Left ventricle myocardium superior (tissue), 1 donor: ENCODE measurements at regions not wholly inside any gene's neighbourhood (a gene's known extent, or its start where the extent isn't known, plus 50 kb on each side); places are given as distances from the start of the nearest gene placed in this dataset.

ENCODE experiments used
- ATAC-seq: fragments of 200-7000 bp; cut with Tn5 transposase; one replicate; pipeline ENCODE4 v1.9.1; 2020; ENCODE audit warnings: mild to moderate bottlenecking, moderate library complexity
- DNase-seq: peaks from one replicate; pipeline ENCODE4 v3.0.0-alpha.2; 2020
- intact Hi-C: fragments of 100-400 bp; cut with micrococcal nuclease; formaldehyde crosslinking; loops from one replicate; pipeline ENCODE4 v1.11.0; 2022
- donor health status: DM: no; HTN: yes; CAD: no; lungs with severe emphysema.

DNA sequence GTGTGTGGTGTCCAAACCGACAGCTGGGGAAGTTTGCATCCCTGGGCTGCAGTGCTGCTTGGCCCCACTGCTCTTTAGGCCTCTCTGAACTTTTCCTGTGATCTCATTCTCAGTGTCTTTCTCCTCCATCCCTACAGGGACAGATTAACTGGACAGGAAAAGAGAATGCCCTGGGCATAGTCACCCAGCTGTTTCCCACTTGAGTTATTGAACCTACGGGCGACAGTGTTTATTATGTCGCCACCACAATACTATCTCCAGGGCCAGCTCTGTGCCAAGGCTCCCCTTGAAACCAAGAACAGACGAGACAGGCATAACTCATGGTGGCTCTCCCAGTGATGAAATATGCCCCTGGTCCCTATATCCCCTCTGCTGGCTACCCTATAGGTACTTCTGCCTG lies 147.8 kb upstream of the EPHA7 start:
- DNase-seq (no peak), ATAC-seq (peak; percentile 22)

GRCh38 chr6:93566285-93566684 lies 146.9 kb upstream of the EPHA7 start:
- intact Hi-C loops = no loop called here
- ATAC-seq (no peak), DNase-seq (no peak)

More for the DNA sequence above, 147.8 kb upstream of the EPHA7 start:
- intact Hi-C loops = no loop called here

GRCh38 chr6:93562582-93562981 lies 143.2 kb upstream of the EPHA7 start:
- intact Hi-C loops = no loop called here
- ATAC-seq (no peak), DNase-seq (no peak)

- no peak for DNase-seq
- no peak for ATAC-seq
- intact Hi-C loops = no loop called here
Observed at GRCh38 chr6:93555292-93555691, 135.9 kb upstream of the EPHA7 start.

DNA sequence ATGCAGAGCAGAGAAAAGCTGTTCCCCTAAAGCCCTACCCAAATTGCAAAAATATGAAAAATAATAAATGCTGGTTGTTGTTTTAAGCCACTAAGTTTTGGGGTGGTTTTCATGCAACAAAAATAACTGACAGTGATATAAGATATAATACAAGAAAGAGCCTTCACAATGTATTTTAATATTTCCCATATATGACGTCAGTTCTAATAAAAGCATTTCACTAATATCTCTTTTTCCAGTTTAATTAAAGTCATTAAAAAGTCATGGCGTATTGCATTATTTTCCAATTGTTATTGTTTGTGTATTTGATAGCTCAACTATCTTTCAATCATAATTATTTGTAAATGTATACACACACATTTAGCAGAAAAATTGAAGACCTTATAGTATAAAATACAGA lies 134.7 kb upstream of the EPHA7 start:
- no peak for ATAC-seq
- intact Hi-C loops = no loop called here

DNA sequence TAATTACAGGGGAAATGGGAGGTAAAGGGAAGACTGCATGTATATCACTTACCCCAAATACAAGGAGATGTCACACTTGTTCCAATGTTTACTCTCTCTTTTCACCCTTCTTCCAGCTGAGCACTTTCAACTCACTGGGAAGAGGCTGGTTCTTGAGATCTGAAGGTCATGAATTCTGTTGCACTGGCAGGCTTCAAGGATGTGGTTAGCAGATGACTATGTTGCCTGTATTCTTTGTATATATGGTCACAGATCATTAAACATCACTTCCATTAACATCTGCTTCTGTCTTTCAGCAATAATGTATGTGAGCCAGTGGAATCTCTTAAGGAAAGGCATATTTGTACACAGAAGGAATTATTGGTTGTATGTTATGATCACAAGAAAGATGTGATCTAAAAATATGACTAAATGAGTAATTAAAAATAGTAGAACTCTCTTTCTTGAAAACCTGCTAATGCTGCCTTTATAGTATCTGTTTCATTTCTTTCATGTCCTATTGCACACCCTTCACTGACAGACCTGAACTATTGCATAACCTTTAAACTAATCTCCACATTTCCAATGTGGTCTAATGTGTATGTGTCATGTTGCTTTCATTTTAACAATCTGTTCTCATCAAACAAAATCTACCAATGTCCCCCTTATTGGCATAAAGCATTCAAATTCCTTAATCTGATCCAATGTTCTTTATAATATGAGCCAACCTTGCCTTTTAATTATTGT lies 131.4 kb upstream of the EPHA7 start:
- no peak for ATAC-seq
- intact Hi-C loops = no loop called here
- DNase-seq = no peak

More for the DNA sequence above, 134.7 kb upstream of the EPHA7 start:
- DNase-seq = no peak

DNA sequence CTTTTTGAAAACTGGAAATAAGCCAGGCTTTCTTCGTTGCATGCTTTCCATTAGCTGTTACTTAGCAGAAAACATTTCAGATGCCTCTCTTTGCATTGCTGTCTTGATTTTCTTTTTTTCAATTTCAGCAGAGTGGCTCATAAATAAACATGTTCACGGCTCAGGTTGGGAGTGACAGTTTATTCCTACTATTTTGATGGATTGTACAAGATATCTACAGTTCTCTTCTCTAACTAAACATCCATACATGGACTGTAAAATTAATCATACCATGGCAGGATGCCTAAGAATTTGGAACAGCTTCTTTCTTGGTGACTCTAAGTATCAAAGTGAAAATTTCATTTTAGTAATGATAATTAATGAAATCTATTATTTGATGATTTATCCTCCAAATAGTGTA lies 130.5 kb upstream of the EPHA7 start:
- intact Hi-C loops = no loop called here
- DNase-seq (no peak), ATAC-seq (no peak)

GRCh38 chr6:93524671-93525451 lies 105.5 kb upstream of the EPHA7 start:
- no peak for DNase-seq
- no peak for ATAC-seq
- intact Hi-C loops = no loop called here

DNA sequence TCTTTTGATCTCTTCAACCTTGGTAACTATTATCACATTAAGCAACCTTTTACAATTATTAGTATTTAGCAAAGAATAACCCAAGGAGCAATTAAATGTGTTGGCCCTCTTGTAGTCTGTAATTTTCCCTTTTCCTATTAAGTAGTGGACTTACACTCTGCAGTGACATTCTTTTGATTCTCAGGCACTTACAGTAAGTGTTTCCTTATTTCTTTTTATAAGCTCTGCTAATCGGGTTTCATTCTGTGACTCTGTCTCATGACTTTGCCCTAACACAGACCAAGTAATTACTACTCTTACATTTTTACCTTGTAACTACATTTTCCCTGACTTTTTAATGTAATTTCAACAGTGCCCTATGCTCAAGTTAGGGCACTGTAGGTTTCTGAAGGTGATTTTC lies 104.0 kb upstream of the EPHA7 start:
- ATAC-seq (no peak), DNase-seq (no peak)
- intact Hi-C loops = no loop called here

- intact Hi-C loops = no loop called here
- ATAC-seq = no peak
- DNase-seq = no peak
Observed at GRCh38 chr6:93516441-93516840, 97.1 kb upstream of the EPHA7 start.

DNA sequence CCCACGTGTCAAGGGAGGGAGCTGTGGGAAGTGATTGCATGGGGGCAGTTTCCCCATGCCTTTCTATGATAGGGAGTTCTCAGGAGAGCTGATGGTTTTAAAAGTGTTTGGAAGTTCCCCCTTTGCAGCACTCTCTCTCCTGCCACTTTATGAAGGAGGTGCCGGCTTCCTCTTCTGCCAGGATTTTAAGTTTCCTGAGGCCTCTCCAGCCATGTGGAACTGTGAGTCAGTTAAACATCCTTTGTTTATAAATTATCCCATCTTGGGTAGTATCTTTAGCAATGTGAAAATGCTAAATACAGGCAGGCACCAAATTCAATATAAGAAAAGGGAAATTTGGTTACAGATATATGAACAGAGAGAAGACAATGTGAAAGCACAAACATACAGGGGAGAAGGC lies 96.4 kb upstream of the EPHA7 start:
- intact Hi-C loops = no loop called here

DNA sequence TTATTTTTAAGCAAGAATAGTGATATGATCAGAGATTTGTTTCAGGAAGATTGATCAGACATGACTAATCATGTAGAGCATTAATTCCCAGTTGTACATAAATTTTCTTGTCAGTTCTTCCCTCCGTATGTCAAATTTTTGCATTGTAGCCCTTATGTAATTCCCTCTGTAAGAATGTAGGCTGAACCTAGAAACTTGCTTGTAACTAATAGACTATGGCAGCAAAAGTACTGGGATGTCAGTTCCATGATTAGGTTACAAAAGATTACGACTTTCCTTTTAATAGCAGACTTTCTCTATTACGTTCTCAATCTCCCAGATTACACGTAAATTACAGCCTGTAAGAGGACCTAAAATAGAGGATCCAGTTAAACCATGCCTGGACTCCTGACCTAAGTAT lies 79.4 kb upstream of the EPHA7 start:
- no peak for ATAC-seq
- DNase-seq = no peak
- intact Hi-C loops = no loop called here

More for the DNA sequence above, 96.4 kb upstream of the EPHA7 start:
- DNase-seq (no peak), ATAC-seq (no peak)

GRCh38 chr6:93496548-93496947 lies 77.2 kb upstream of the EPHA7 start:
- ATAC-seq = no peak
- intact Hi-C loops = no loop called here
- no peak for DNase-seq

GRCh38 chr6:93494057-93494456 lies 74.7 kb upstream of the EPHA7 start:
- no peak for ATAC-seq
- no peak for DNase-seq
- intact Hi-C loops = no loop called here

DNA sequence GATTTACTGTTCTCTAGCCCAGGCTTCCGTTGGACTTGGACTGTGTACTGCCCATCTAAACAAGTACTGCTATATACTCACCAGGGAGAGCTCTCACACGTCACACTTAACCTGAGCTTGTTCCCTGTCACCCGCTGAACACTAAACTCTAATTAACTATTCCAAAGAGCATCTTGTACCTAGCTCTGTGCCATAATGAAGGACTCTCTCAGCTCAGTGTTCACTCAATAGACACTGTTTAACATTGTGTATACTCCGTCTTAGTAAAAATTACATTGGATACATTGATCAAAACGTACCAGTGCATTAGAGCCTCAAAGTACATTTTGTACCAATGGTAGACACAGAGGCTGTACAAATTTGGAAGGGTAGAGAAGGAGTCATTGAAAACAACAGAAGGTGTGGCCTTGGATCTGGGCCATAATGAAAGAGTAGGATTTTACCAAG lies 55.4 kb upstream of the EPHA7 start:
- DNase-seq = no peak
- intact Hi-C loops = no loop called here
- no peak for ATAC-seq

GRCh38 chr6:93471281-93471680 lies 51.9 kb upstream of the EPHA7 start:
- intact Hi-C loops = no loop called here
- ATAC-seq (no peak), DNase-seq (no peak)
